C4-2B (cell line): ENCODE measurements at regions not wholly inside any gene's neighbourhood (a gene's known extent, or its start where the extent isn't known, plus 50 kb on each side); places are given as distances from the start of the nearest gene placed in this dataset.

Experiments used
- ZFX ChIP-seq: fragments of 450-650 bp; IDR thresholded peaks from 2 replicates; pipeline ENCODE4 v1.6.1; 2017
- TF ChIP-seq, protein P1 (sequence below): fragments of 450-650 bp; conservative IDR thresholded peaks from 2 replicates; pipeline ENCODE4 v1.5.1; 2017; ENCODE audit warnings: mild to moderate bottlenecking

DNA sequence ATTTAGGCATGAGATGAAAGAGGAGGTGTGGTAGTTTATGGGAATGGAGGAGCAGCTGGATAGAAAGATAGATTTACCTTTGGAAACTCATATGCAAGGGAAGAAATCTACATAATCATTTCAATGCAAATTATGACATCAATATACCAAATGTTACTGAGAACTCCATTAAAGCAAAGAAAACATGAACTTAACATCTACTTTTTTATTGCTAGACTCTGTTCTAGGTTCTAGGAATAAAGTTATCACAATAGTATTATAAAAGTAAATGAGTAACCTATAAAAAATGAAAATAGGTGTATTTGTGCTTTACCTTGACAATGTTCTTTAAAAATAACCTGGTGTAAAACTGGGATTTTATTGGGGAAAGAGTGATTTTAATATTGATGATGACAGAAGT is 221.6 kb upstream of the SLIT2 start:
- TF ChIP-seq, protein P1, sequence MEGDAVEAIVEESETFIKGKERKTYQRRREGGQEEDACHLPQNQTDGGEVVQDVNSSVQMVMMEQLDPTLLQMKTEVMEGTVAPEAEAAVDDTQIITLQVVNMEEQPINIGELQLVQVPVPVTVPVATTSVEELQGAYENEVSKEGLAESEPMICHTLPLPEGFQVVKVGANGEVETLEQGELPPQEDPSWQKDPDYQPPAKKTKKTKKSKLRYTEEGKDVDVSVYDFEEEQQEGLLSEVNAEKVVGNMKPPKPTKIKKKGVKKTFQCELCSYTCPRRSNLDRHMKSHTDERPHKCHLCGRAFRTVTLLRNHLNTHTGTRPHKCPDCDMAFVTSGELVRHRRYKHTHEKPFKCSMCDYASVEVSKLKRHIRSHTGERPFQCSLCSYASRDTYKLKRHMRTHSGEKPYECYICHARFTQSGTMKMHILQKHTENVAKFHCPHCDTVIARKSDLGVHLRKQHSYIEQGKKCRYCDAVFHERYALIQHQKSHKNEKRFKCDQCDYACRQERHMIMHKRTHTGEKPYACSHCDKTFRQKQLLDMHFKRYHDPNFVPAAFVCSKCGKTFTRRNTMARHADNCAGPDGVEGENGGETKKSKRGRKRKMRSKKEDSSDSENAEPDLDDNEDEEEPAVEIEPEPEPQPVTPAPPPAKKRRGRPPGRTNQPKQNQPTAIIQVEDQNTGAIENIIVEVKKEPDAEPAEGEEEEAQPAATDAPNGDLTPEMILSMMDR: no peak
- no peak for TF ChIP-seq ZFX
